ENCODE measurements at regions not wholly inside any gene's neighbourhood (a gene's known extent, or its start where the extent isn't known, plus 50 kb on each side); places are given as distances from the start of the nearest gene placed in this dataset.

GRCh38 chr12:31849090-31849687 lies 110.0 kb upstream of the RESF1 start:
- TF ChIP-seq SP1 (CRISPR knock-in tag; IDR thresholded peaks at IDR 0.05), result no peak
- TF ChIP-seq CEBPB (tag; IDR thresholded peaks at IDR 0.05), result no peak
- TF ChIP-seq ZNF407 (IDR thresholded peaks at IDR 0.05; ENCODE audit: low read depth), result no peak
- no peak for TF ChIP-seq ATF3 (IDR thresholded peaks at IDR 0.05)
- TF ChIP-seq ATF3 (CRISPR knock-in tag; conservative IDR thresholded peaks at IDR 0.05), result no peak
- TF ChIP-seq KHSRP (IDR thresholded peaks at IDR 0.05), result no peak
- TF ChIP-seq PRPF4 (IDR thresholded peaks at IDR 0.05; ENCODE audit: insufficient read depth, low read depth, low read length, poor library complexity, severe bottlenecking), result no peak
- TF ChIP-seq ZNF224 (CRISPR knock-in tag; IDR thresholded peaks at IDR 0.05), result no peak
- no peak for TF ChIP-seq RAD21 (CRISPR knock-in tag; conservative IDR thresholded peaks at IDR 0.05 in 1 of 2, IDR thresholded peaks at IDR 0.05 in 1 of 2)
- no peak for TF ChIP-seq POLR2A (conservative IDR thresholded peaks at IDR 0.05)
- no peak for TF ChIP-seq ZBTB2 (IDR thresholded peaks at IDR 0.05)
- TF ChIP-seq MEIS2 (IDR thresholded peaks at IDR 0.05; ENCODE audit: partially characterized antibody), result no peak
- TF ChIP-seq FIP1L1 (IDR thresholded peaks at IDR 0.05; ENCODE audit: low read depth, low read length, poor library complexity, severe bottlenecking), result no peak
- TF ChIP-seq ZNF217 (CRISPR knock-in tag; IDR thresholded peaks at IDR 0.05), result no peak
- no peak for TF ChIP-seq POLR2AphosphoS5 (IDR thresholded peaks at IDR 0.05; ENCODE audit: control insufficient read depth, insufficient read depth, low read depth, low read length)

Data from K562 (cell line).